ENCODE measurements at regions not wholly inside any gene's neighbourhood (a gene's known extent, or its start where the extent isn't known, plus 50 kb on each side); places are given as distances from the start of the nearest gene placed in this dataset.

GRCh38 chr5:57034201-57034916 lies 82.4 kb upstream of the MIER3 start:
- Histone ChIP-seq H3K4me1 (ENCODE audit: control insufficient read depth, insufficient read depth, low read length) (no peaks in the 10 kb centered on the region), H3K9me3 (ENCODE audit: control insufficient read depth, low read length) (no peaks in the 10 kb centered on the region), H3K27ac (ENCODE audit: low read length) (no peak overlapping the region), H3K4me3 (ENCODE audit: low read length) (no peak overlapping the region), H3K27me3 (ENCODE audit: control insufficient read depth, insufficient read depth) (no peaks in the 10 kb centered on the region)
- no peak for ATAC-seq
- WGBS: 85% methylated on average over 5 of the region's 5 CpGs
- DNase-seq: no peak
- intact Hi-C loops (cut with DNase I): no loop called here

GRCh38 chr5:57035955-57036354 lies 84.0 kb upstream of the MIER3 start:
- H3K27ac ChIP-seq (ENCODE audit: low read length): no peak overlapping the region
- WGBS: 86% methylated on average over 3 of the region's 3 CpGs
- no peak overlapping the region for H3K4me3 ChIP-seq (ENCODE audit: low read length)
- no peaks in the 10 kb centered on the region for H3K4me1 ChIP-seq (ENCODE audit: control insufficient read depth, insufficient read depth, low read length)
- ATAC-seq: no peak
- H3K27me3 ChIP-seq (ENCODE audit: control insufficient read depth, insufficient read depth): peaks cover 4% of the 10 kb centered on the region
- DNase-seq: no peak
- intact Hi-C loops (cut with DNase I): no loop called here
- H3K9me3 ChIP-seq (ENCODE audit: control insufficient read depth, low read length): no peaks in the 10 kb centered on the region

- DNase-seq (no peak), ATAC-seq (no peak)
- intact Hi-C loops (cut with DNase I): no loop called here
- Histone ChIP-seq H3K27ac (ENCODE audit: low read length) (no peak overlapping the region), H3K9me3 (ENCODE audit: control insufficient read depth, low read length) (no peaks in the 10 kb centered on the region), H3K27me3 (ENCODE audit: control insufficient read depth, insufficient read depth) (peaks cover 4% of the 10 kb centered on the region), H3K4me1 (ENCODE audit: control insufficient read depth, insufficient read depth, low read length) (no peaks in the 10 kb centered on the region), H3K4me3 (ENCODE audit: low read length) (no peak overlapping the region)
- WGBS: 82% methylated on average over 3 of the region's 3 CpGs
These were observed 84.8 kb upstream of the MIER3 start for GRCh38 chr5:57036761-57037160.

DNA sequence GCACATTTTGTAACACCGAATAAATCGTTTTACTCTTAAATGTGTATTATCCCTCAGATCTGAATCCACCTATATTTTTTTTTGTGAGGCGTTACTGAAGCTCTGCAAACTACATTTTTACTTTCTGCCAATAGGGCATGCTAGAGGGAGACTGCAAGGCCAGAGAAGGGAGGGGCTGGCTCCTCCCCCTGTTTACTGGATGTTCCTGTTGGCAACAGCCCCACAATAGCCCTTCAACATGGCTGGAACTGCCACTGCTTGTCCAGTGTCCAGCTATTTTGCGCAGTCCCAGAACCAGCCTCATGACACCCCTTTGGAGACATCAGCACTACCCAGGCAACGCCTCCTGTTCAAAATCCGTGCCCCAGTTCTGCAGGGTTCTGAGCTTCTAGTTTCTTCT lies 85.4 kb upstream of the MIER3 start:
- Histone ChIP-seq H3K27me3 (ENCODE audit: control insufficient read depth, insufficient read depth) (peaks cover 4% of the 10 kb centered on the region), H3K4me3 (ENCODE audit: low read length) (no peak overlapping the region), H3K27ac (ENCODE audit: low read length) (no peak overlapping the region), H3K4me1 (ENCODE audit: control insufficient read depth, insufficient read depth, low read length) (no peaks in the 10 kb centered on the region), H3K9me3 (ENCODE audit: control insufficient read depth, low read length) (no peaks in the 10 kb centered on the region)
- no peak for DNase-seq
- 82% methylated on average over 6 of the region's 6 CpGs for WGBS
- ATAC-seq: no peak
- intact Hi-C loops (cut with DNase I): no loop called here

- Histone ChIP-seq H3K27ac (ENCODE audit: low read length) (no peak overlapping the region), H3K9me3 (ENCODE audit: control insufficient read depth, low read length) (no peaks in the 10 kb centered on the region), H3K27me3 (ENCODE audit: control insufficient read depth, insufficient read depth) (peaks cover 4% of the 10 kb centered on the region), H3K4me3 (ENCODE audit: low read length) (no peak overlapping the region), H3K4me1 (ENCODE audit: control insufficient read depth, insufficient read depth, low read length) (no peaks in the 10 kb centered on the region)
- DNase-seq (no peak), ATAC-seq (no peak)
- intact Hi-C loops (cut with DNase I): no loop called here
- WGBS: 54% methylated on average over 1 of the region's 1 CpG
These were observed 89.6 kb upstream of the MIER3 start for GRCh38 chr5:57041570-57041969.

- H3K27me3 ChIP-seq (ENCODE audit: control insufficient read depth, insufficient read depth): peaks cover 4% of the 10 kb centered on the region
- H3K27ac ChIP-seq (ENCODE audit: low read length): no peak overlapping the region
- DNase-seq (no peak), ATAC-seq (peak; percentile 73 to 85)
- intact Hi-C loops (cut with DNase I): no loop called here
- H3K4me1 ChIP-seq (ENCODE audit: control insufficient read depth, insufficient read depth, low read length): no peaks in the 10 kb centered on the region
- no peaks in the 10 kb centered on the region for H3K9me3 ChIP-seq (ENCODE audit: control insufficient read depth, low read length)
- H3K4me3 ChIP-seq (ENCODE audit: low read length): no peak overlapping the region
- WGBS: 37% methylated on average over 3 of the region's 3 CpGs
These were observed 90.6 kb upstream of the MIER3 start for GRCh38 chr5:57042524-57042931.

DNA sequence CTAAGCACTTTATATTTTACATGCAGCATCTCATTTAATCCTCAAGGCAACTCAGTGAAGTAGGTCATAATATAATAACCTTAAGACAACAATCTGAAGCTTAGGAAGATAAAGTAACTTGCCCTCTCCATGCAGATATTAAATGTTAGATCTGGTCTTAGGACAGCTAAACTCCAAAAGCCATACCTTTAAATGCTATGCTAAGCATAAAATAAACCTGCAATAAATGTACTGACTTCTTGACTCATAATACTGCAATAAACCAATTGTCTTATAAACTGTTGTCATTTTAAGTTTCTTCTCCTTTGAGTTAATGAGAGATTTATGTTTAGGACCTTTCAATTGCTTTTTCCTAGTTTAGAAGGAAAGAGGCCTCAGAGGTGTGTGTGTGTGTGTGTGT lies 102.2 kb upstream of the MIER3 start:
- H3K4me1 ChIP-seq (ENCODE audit: control insufficient read depth, insufficient read depth, low read length): no peaks in the 10 kb centered on the region
- no peaks in the 10 kb centered on the region for H3K9me3 ChIP-seq (ENCODE audit: control insufficient read depth, low read length)
- no peak overlapping the region for H3K27ac ChIP-seq (ENCODE audit: low read length)
- ATAC-seq: no peak
- no peaks in the 10 kb centered on the region for H3K27me3 ChIP-seq (ENCODE audit: control insufficient read depth, insufficient read depth)
- intact Hi-C loops (cut with DNase I): no loop called here
- no peak for DNase-seq
- H3K4me3 ChIP-seq (ENCODE audit: low read length): no peak overlapping the region

DNA sequence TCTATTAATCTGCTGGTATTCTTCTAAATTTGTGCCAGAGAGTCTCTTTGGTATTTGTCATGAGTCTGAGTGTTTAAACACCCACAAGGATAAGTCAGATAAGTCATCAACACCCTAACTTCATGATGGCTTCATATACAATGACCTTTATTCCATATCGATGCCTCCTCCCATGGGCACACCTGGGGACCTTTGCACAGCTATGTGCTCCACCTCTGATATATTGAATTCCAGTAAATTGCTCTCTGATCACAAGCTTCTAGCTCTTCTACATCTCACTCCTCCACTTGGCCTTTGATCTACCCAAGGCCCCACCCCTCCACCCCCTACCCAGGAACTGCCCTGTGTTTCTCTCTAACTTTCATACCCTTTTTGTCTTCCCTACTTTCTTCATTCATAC lies 102.7 kb upstream of the MIER3 start:
- no peaks in the 10 kb centered on the region for H3K9me3 ChIP-seq (ENCODE audit: control insufficient read depth, low read length)
- peak in 1 of 2 donors; percentile 24 for ATAC-seq
- 98% methylated on average over 1 of the region's 1 CpG for WGBS
- no peak overlapping the region for H3K4me3 ChIP-seq (ENCODE audit: low read length)
- H3K4me1 ChIP-seq (ENCODE audit: control insufficient read depth, insufficient read depth, low read length): no peaks in the 10 kb centered on the region
- no peak overlapping the region for H3K27ac ChIP-seq (ENCODE audit: low read length)
- intact Hi-C loops (cut with DNase I): no loop called here
- no peak for DNase-seq
- no peaks in the 10 kb centered on the region for H3K27me3 ChIP-seq (ENCODE audit: control insufficient read depth, insufficient read depth)

DNA sequence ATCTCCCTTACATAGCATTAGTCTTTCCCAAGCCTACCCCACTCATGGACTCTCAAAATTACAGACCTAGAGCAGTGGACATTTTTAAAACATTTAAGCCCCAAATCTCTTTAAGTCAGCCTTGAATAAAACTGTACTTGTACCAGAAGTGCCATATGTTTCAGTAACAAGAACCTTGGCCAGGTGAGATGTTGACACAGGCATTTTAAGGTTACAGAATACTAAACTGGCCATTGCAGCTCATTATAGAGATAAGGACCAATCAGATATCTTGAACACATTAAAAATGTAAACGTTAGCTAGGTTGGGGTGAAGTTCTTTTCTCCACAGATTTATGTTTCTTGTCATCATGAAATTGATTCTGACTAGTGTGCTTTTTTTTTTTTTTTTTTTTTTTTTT lies 103.8 kb upstream of the MIER3 start:
- intact Hi-C loops (cut with DNase I): no loop called here
- Histone ChIP-seq H3K27ac (ENCODE audit: low read length) (no peak overlapping the region), H3K27me3 (ENCODE audit: control insufficient read depth, insufficient read depth) (no peaks in the 10 kb centered on the region), H3K4me3 (ENCODE audit: low read length) (no peak overlapping the region), H3K9me3 (ENCODE audit: control insufficient read depth, low read length) (no peaks in the 10 kb centered on the region), H3K4me1 (ENCODE audit: control insufficient read depth, insufficient read depth, low read length) (no peaks in the 10 kb centered on the region)
- 65% methylated on average over 1 of the region's 1 CpG for WGBS
- ATAC-seq: no peak
- DNase-seq: no peak

GRCh38 chr5:57063773-57064172 lies 110.1 kb upstream of the GPBP1 start:
- intact Hi-C loops (cut with DNase I): no loop called here
- WGBS: 94% methylated on average over 2 of the region's 2 CpGs
- ATAC-seq (no peak), DNase-seq (no peak)
- H3K4me1 ChIP-seq (ENCODE audit: control insufficient read depth, insufficient read depth, low read length): no peaks in the 10 kb centered on the region
- H3K4me3 ChIP-seq (ENCODE audit: low read length): no peak overlapping the region
- H3K27ac ChIP-seq (ENCODE audit: low read length): no peak overlapping the region
- no peaks in the 10 kb centered on the region for H3K27me3 ChIP-seq (ENCODE audit: control insufficient read depth, insufficient read depth)
- H3K9me3 ChIP-seq (ENCODE audit: control insufficient read depth, low read length): no peaks in the 10 kb centered on the region

DNA sequence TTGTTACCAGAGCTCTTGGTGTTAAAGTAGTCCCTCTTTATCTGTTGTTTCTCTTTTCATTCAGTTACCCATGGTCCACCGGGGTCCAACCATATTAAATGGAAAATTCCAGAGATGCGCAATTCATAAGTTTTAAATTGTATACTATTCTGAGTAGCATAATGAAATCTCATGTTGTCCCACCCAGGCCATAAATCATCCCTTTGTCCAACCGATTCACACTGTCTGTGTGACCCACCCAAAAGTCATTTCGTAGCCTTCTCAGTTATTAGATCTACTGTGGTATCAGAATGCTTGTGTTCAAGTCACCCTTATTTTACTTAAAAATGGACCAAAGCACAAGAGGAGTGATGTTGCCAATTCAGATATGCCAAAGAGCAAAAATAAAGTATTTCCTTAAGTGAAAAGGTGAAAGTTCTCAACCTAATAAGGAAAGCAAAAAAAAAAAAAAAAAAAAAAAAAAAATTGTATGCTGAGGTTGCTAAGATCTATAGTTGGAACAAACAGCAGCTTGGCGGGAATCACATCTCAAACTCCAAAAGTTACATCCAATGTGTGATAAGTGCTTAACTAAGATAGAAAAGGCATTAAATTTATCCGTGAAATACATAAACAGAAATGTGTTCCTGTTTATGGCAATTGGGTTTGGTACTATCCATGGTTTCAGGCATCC lies 106.8 kb upstream of the GPBP1 start:
- 86% methylated on average over 6 of the region's 6 CpGs for WGBS
- Histone ChIP-seq H3K27ac (ENCODE audit: low read length) (no peak overlapping the region), H3K27me3 (ENCODE audit: control insufficient read depth, insufficient read depth) (no peaks in the 10 kb centered on the region), H3K4me3 (ENCODE audit: low read length) (no peak overlapping the region), H3K4me1 (ENCODE audit: control insufficient read depth, insufficient read depth, low read length) (no peaks in the 10 kb centered on the region), H3K9me3 (ENCODE audit: control insufficient read depth, low read length) (peaks cover 3% of the 10 kb centered on the region)
- intact Hi-C loops (cut with DNase I): no loop called here
- ATAC-seq (no peak), DNase-seq (no peak)

- peaks cover 3% of the 10 kb centered on the region for H3K9me3 ChIP-seq (ENCODE audit: control insufficient read depth, low read length)
- H3K27ac ChIP-seq (ENCODE audit: low read length): no peak overlapping the region
- DNase-seq (no peak), ATAC-seq (no peak)
- H3K4me1 ChIP-seq (ENCODE audit: control insufficient read depth, insufficient read depth, low read length): no peaks in the 10 kb centered on the region
- no peak overlapping the region for H3K4me3 ChIP-seq (ENCODE audit: low read length)
- H3K27me3 ChIP-seq (ENCODE audit: control insufficient read depth, insufficient read depth): no peaks in the 10 kb centered on the region
- intact Hi-C loops (cut with DNase I): no loop called here
These were observed 106.3 kb upstream of the GPBP1 start for GRCh38 chr5:57067597-57067924.

Data from right cardiac atrium (tissue), 5 donors.